NCI-H2171 treated with DMSO at 0.1 percent for 48 hours (cell line): ENCODE measurements at regions not wholly inside any gene's neighbourhood (a gene's known extent, or its start where the extent isn't known, plus 50 kb on each side); places are given as distances from the start of the nearest gene placed in this dataset.
"Not testable (repeated sequence)": the region's sequence is repeated elsewhere in the genome, so short reads cannot be mapped to it uniquely, and the experiment has no call there.

Source experiments
- DNase-seq: peaks from one replicate; lab custom pipeline; 2025; lab: John Stamatoyannopoulos, UW

DNA sequence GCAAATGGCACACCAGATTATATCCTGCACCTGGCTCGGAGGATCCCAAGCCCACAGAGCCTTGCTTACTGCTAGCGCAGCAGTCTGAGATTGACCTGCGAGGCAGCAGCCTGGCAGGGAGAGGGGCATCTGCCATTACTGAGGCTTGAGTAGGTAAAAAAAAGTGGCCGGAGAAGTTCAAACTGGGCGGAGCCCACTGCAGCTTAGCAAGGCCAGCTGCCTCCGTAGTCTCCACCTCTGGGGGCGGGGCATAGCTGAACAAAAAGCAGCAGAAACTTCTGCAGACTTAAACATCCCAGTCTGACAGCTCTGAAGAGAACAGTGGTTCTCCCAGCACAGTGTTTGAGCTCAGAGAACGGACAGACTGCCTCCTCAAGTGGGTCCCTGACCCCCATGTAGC is 85.4 kb upstream of the TMEM170B start:
- not testable (repeated sequence) for DNase-seq

DNA sequence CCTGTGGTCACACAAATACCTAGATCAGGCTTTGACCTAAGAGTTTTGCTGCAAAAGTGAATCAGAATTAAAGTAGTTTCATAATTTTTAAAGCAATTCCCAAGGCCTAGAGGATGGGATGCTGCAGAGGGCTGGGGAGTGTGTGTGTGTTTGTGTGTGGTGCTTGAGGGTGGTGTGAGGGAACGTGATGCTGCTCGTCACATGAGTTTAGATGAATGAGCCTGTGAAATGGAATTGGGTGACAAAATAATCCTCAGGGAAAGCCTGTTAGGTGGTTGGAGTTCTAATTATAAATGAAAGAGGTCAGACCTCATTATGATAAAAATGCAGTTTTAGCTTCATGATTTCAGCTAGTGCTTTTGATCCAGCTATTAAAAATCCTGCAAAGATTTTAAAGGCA is 87.5 kb upstream of the TMEM170B start:
- no peak for DNase-seq

DNA sequence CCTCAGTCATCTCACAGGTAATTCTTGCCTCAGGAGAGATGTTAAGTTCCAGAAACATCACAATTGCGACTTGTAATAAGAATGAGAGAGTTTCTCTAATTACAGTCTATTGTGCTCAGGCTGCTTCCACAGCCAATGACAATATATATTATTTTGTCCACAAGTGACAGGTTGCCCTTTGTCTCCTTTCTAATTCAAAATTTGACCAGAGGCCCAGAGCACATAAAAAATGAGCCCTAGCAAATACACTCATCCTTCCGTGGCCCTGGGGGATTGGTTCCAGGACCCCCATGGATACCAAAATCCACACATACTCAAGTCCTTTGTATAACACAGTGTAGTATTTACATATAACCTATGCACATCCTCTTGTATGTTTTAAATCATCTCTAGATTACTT is 88.1 kb upstream of the TMEM170B start:
- no peak for DNase-seq

DNA sequence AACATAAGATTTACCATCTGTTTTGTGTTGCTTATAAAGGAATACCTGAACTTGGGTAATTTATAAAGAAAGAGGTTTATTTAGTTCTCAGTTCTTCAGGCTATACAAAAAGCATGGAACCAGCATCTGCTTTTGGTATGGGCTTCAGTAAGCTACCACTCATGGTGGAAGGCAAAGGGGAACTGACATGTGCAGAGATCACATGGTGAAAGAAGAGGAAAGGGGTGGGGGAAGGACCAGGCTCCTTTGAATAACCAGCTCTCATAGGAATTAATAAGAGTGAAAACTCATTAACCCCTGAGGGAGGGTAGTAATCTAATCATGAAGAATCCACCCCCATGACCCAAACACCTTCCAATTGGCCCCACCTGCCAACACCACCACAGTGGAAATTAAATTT is 89.5 kb upstream of the TMEM170B start:
- no peak for DNase-seq

DNA sequence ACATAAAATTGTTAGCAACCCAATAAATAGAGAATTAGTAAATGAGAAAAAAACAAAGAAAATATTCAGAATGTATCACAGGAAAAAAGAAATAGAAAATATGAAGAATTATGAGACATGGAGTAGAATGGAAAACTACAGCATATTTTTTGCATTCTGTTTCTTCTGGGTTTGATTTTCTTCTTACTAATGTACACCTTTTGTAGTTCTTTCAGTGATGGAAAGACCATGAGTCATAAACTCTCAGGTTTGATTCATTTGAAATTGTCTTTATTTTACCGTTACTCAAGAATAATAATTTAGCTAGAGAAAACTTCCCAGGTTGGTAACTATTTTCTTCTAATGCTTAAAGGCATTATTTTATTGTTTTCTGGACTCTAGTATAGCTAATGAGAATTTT is 90.3 kb upstream of the TMEM170B start:
- DNase-seq = no peak

DNA sequence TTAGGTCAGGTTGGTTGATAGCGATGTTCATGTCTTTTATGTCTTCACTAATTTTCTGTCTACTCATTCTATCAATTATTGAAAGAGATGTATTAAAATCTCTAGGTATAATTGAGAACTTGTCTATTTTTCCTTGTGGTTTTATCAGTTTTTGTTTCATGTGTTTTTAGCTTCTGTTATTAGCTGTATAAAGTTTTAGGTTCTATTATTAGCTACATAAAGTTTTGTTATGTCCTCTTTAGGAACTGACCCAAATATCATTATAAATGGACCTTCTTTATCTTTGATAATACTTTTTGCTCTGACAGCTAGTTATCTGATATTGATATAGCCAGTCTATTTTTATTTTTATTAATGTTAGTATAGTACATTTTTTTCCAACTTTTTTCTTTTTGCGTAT is 92.4 kb upstream of the TMEM170B start:
- no peak for DNase-seq

DNA sequence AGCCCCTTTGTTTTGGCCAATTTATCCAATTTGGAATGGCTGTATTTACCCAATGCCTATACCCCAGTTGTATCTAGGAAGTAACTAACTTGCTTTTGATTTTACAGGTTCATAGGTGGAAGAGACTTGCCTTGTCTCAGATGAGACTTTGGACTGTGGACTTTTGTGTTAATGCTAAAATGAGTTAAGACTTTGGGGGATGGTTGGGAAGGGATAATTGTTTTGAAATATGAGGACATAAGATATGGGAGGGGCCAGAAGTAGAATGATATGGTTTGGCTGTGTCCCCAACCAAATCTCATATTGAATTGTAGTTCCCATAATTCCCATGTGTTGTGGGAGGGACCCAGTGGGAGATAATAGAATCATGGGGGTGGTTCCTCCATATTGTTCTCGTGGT is 94.4 kb upstream of the TMEM170B start:
- DNase-seq = not testable (repeated sequence)

DNA sequence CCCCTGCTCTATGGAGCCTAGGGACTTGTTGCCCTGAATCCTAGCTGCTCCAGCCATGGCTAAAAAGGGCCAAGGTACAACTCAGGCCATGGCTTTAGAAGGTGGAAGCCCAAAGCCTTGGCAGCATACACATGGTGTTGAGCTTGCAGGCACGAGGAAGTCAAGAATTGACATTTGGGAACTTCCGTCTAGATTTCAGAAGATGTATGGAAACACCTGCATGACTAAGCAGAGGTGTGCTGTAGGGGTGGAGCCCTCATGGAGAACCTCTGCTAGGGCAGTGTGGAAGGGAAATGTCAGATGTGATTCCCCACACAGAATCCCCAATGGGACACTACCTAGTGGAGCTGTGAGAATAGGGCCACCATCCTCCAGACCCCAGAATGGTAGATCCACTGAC is 95.1 kb upstream of the TMEM170B start:
- no peak for DNase-seq

DNA sequence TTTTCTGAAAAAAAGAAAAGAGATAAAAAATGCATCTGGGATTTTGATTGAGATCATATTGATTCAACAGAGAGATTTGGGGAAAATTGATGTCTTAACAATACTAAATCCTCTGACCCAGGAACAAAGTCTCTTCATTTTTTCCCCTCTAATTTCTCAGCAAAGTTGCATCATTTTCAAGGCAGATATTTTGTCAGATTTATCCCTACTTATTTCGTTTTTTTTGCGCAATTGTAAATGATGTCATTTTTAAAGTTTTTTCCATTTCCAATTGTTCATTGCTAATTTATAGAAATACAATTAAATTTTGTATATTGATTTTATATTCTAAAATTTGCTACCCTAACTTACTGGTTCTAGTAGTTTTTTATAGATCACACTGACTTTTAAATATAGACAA is 97.7 kb upstream of the TMEM170B start:
- DNase-seq = no peak

DNA sequence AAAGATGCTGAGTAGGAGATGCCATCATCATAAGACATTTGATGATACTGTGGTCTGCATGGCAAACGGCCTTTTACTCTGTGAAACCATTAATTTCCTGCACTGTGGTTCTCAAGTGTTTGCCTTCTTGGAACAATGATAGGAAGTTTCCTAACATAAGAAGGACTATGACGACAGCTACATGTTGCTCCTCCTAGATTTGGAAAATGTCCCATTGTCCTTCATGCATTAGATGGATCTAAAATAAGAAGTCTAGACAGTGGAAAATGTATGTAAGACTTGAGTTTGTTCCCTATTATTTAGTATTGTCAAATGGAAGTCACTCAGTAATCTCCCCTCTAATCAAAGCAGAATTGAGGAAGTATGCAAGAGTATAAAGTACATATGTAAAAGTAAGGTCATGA is 98.5 kb upstream of the TMEM170B start:
- no peak for DNase-seq

DNA sequence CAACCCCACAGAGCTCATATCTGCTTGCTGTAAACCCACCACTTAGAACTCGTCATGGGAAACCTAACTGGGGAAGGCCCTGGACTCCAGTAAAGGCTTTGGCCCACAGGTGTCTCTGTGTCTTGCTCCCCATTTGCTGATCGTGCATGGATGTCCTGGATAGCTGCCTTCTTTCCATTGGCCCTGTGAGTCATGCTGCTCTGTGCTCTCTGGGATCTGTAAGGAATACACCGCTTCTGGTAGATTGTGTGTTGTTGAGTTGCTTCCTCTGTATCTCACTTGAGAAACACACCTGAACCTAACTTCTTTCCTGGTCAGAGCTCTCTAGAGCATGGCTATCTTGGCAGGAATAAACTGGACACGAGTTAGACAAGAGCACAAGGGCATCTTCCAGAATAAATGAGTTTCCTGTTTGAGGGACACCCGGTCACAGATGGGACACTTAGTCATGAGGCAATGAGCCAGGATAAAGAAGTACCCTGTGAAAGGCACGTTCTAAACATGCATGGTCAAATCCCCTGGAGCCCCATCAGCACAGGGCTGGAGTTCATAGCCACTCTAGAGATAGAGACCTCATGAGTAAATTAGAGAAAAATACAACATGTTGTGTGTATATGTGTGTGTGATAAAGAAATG is 99.6 kb upstream of the TMEM170B start:
- no peak for DNase-seq

DNA sequence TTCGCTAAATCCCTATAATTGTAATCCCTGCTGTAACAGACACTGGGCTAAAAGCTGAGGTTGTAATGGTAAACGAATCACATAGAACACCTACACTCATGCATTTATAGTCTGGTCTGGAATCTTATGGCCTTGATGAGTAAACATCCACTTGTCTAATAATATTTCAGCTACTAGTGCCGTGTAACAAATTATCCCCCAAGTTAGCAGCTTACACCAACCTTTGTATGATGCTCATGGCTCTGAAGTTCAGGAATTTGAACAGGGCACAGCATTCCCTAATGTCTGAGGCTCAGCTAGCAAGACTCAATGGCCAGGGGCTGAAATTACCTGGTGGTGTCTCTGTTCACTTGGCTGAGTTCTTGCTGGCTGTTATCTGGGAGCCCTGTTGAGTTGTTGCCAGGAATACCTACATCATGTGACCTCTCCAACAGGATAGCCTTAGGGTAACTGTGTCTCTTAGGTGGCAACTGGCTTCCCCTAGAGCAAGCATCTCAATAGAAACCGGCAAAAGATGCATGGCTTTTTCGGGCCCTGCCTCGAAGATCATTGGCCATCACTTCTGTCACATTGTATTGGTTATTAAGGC is 100.9 kb upstream of the TMEM170B start:
- DNase-seq = no peak

DNA sequence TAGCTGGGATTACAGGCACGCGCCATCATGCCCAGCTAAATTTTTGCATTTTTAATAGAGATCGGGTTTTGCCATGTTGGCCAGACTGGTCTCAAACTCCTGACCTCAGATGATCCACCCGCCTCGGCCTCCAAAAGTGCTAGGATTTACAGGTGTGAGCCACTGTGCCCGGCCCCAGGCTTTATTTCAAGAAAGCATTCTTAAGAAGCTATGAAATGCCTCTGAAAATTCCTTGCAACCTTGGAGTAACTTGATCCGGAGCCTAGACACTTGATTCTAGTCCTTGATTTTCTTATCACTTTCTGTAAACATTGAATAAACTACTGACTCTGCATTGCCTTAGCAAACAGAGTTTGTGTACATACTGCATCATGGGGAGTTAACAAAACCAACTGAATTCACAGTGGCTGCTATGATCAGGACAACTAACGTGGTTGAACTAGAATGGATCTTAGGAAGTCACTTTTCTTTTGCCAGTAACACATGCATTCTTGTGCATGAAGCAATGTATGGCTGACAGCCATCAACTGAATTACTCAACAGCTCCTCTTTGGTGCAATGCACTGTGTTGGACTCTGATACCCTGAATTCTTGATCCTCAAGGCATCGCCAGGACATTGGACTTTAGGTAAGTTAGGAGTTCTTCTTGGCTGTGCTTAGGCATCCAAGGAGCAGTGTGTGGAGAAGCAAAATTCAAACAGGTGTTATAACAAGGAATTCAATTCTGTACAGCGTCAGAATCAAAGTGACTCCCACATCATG is 102.8 kb upstream of the TMEM170B start:
- DNase-seq = no peak

DNA sequence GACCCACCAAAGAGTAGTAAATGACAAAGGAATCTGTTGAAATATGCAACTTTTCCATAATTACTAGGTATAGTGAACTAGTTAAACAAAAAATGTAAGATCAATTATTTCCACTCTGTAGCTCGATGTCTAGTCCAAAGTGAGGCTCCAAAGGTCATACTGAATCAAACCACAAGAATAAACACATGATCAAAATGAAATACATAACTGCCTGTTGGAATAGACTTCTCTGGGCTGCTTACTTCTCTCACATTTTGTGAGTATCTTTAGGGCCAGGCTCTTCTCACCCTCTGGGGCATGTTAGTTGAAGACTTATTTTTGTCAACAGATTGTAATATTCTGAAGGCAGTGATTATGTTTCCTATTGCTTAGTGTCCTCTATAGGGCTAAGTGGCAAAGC is 103.7 kb upstream of the TMEM170B start:
- no peak for DNase-seq

DNA sequence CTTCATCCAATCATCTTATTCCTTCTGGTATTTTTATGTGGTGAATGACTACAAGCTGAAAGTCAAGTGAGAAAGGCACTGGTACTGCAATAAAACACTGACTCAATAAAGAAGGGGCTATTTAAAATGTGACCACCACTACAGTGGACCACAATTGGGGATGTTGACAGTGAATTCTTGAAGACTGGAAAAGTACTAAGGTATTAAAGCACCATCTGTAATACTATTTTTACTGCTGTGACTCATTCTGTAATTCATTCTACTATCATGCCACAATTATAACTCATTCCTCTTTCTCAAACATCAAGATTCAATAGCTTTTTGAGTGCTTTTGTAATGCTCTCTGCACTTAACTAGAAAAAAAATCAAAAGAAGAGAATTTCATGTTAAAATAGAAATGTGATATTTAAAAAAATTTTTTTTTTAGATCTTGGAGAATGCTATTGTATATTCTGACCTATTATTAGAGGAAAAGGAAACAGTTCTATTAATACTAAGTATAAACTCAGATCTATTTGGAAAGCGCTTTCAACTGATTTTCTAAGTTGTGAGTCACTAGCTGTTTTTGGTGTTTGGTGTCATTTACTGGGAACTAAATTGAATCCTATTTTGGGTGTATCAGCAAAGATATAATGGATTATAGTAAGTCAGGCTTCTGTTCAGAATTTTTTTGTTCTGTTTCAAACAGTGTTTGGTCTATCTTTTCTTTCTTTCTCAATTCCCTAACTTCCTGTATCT is 104.7 kb upstream of the TMEM170B start:
- no peak for DNase-seq

DNA sequence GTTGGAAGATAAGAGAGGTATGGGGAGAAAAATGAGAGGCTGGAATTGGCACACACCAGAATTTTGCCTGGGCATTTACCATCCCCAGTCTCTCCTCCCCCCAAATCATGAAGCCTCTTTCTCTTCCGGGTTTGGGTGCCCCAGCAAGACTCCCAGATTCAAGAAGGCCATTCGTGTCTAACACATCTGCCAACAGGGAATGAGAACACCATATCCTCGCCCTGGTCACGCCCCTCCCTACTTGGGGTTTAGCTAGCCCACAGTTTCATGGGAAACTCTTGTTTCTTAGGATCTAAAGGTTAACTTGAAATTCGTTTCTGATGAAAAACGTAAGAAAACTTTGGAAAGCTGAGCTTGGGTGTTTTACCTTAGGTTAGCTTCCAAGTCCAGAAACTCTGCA is 105.5 kb upstream of the TMEM170B start:
- no peak for DNase-seq

DNA sequence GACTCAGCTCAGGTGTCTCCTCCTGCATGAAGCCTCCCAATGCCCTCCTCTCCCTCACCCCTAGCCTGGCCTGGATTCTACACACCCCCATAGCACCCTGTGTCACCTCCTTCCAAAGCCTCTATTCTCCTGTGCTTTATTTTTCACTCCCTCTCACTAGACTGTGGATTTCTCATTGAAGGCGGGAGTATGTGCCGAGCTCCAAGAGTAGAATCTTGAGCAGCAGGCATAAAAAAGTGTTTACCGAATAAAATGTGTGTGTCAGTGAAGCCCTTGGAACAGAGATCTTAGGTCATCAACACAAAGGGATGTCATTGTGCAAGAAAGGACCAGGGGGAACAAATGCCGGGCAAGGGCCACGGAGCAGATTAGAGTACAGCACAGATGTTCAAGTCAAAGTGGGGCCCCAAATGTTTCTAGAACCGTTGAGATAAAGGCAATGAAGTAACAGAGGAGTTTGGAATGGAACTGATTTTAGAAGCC is 106.1 kb upstream of the TMEM170B start:
- no peak for DNase-seq

DNA sequence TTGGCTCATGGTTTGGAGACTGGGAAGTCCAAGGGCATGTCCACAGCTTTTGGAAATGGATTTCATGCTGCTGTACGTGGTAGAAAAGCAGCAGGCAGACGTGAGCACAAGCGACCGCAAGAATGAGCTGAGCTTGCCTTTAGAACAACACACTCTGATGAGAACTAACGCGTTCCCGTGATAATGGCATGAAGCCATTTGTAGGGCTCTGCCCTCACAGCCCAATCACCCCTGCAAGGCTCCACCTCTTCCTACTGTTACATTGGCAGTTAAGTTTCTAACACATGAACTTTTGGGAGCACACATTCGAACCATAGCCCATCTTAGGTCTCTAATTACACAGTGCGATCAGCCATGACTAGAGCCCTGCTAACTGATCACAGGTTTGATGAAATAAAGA is 107.5 kb upstream of the TMEM170B start:
- DNase-seq = no peak

DNA sequence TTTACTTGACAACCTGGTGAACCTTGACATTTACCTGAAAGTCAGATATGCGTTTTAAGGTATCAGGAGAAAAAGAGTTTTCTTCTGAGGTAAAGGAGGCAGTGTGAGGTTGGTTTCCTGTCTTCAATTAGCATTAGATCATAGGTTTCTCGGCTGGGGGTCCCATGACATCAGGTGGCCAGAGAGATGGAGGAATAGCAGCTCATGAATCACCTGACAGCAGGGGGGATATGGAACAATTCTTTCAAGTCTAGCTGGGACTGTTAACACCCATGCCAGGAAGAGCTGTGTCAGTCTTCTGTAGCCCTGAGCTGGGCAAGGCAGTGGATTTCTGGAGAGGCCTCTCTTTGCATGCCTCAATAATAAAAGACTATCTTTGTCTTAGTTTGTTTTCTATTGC is 108.0 kb upstream of the TMEM170B start:
- DNase-seq = no peak

DNA sequence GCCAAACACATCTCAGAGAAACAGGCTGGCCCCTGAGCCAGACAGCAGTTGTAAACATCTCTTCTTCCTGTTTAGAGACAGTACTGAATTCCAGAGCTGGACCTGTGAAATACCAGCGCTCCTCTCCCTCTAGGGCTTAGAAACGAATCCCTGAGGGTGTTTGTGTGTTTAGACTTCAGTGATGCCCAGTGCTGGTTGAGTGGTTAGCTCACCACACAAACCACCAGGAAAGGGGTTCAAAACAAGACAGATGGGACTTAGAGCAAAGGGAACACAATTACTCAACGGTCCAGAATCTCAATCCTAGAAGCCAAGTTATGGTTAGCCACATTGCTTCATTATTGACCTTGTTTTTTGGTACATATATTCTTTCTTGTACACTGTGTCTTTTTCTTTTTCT is 108.7 kb upstream of the TMEM170B start:
- no peak for DNase-seq

DNA sequence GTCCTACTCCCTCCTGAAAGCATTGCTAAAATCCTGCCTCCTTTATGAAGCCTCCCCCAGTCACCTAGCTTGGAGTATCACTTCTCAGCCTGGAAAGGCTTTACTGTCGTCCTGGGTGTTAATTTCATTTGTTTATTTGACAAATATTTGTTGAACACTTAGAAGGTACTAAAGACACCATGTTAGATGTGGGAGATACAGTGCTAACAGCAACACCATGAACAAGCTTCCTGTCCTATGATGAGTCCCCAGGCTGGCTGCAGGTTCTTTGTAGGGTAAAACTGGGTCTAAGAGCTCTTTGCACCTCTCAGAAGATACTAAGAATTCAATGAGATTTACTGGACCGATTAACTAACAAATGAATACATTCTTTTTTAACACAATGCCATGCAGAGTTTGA is 109.2 kb upstream of the TMEM170B start:
- DNase-seq = no peak

DNA sequence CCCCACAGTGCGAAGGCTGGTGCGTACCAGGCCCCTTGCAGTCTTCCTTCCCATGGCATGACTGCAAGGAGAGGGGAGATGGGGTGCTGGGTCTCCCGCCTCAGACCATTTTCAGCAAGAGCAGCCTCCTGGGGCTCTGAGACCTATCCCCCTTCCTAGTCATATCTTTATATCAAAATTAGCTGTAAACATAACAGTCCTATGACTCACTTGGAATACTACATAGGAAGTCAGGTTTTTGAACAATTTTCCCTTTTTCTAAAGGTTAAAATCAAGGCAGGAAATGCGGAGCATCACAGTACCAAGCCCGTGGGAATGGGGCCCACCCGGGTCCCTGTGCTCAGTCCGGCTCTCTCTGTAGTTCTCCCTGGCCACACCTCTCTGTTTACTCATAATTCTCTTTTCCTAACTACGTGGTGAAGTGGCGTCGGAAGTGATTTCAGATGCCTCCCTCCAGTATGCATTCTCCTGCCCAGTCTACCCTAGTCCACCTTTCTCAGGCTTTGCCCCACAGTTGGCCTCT is 109.8 kb upstream of the TMEM170B start:
- DNase-seq = no peak
